Liver (tissue), 8 donors: ENCODE measurements at regions not wholly inside any gene's neighbourhood (a gene's known extent, or its start where the extent isn't known, plus 50 kb on each side); places are given as distances from the start of the nearest gene placed in this dataset.

Experiments used
- DNase-seq: peaks from one replicate; pipeline ENCODE4 v3.0.0-alpha.2; 2017; ENCODE audit warnings: low spot score
- H3K27ac ChIP-seq, 2 donors: one replicate each; pipeline ENCODE4 v1.7.0; 2013; ENCODE audit warnings: inconsistent platforms in 2 of 2, low read length in 2 of 2, control low read depth in 1 of 2, low read depth in 1 of 2, mild to moderate bottlenecking in 1 of 2
- H3K27me3 ChIP-seq, 4 donors: one replicate each; pipeline versions ENCODE4 v1.6.1 to v1.7.0; 2013; ENCODE audit warnings: low read length in 3 of 4, inconsistent platforms in 1 of 4, mild to moderate bottlenecking in 1 of 4, moderate library complexity in 1 of 4; ENCODE audit not compliant: control insufficient read depth in 4 of 4, insufficient read depth in 4 of 4
- H3K36me3 ChIP-seq, 4 donors: one replicate each; pipeline versions ENCODE4 v1.6.1 to v1.7.0; 2013; ENCODE audit warnings: low read length in 3 of 4, mild to moderate bottlenecking in 3 of 4, low read depth in 1 of 4, moderate library complexity in 1 of 4; ENCODE audit not compliant: control insufficient read depth in 4 of 4, insufficient read depth in 3 of 4
- H3K4me1 ChIP-seq, 4 donors: one replicate each; pipeline versions ENCODE4 v1.6.1 to v1.7.0; 2013; ENCODE audit warnings: low read length in 3 of 4, mild to moderate bottlenecking in 3 of 4, moderate library complexity in 1 of 4; ENCODE audit not compliant: control insufficient read depth in 4 of 4, insufficient read depth in 4 of 4
- H3K4me3 ChIP-seq, 3 donors: one replicate each; pipeline versions ENCODE4 v1.6.1 to v1.7.0; 2013; ENCODE audit warnings: low read length in 3 of 3, control low read depth in 1 of 3, low read depth in 1 of 3, mild to moderate bottlenecking in 1 of 3
- H3K9ac ChIP-seq, 2 donors: one replicate each; pipeline ENCODE4 v1.7.0; 2013; ENCODE audit warnings: low read length in 2 of 2, mild to moderate bottlenecking in 2 of 2, moderate library complexity in 2 of 2, control low read depth in 1 of 2, low read depth in 1 of 2
- H3K9me3 ChIP-seq, 4 donors: one replicate each; pipeline versions ENCODE4 v1.6.1 to v1.7.0; 2013; ENCODE audit warnings: low read length in 3 of 4; ENCODE audit not compliant: control insufficient read depth in 4 of 4
- EGR1 ChIP-seq, 2 donors: IDR thresholded peaks; 2 replicates each; pipeline ENCODE4 v1.6.1; 2016 to 2018; ENCODE audit warnings: antibody characterized with exemption in 2 of 2, low read depth in 2 of 2
- FOXA1 ChIP-seq: IDR thresholded peaks from 2 replicates; pipeline ENCODE4 v1.6.1; 2016; ENCODE audit warnings: antibody characterized with exemption
- GABPA ChIP-seq, 2 donors: IDR thresholded peaks in 1 of 2; conservative IDR thresholded peaks in 1 of 2; 2 replicates each; pipeline ENCODE4 v1.6.1; 2016; ENCODE audit warnings: antibody characterized with exemption in 2 of 2, mild to moderate bottlenecking in 1 of 2, moderate library complexity in 1 of 2
- HNF4A ChIP-seq, 2 donors: conservative IDR thresholded peaks; 2 replicates each; pipeline ENCODE4 v1.6.1; 2016; ENCODE audit warnings: antibody characterized with exemption in 2 of 2, mild to moderate bottlenecking in 2 of 2
- HNF4G ChIP-seq: IDR thresholded peaks from 2 replicates; pipeline ENCODE4 v1.6.1; 2016; ENCODE audit warnings: antibody characterized with exemption
- JUND ChIP-seq, 2 donors: IDR thresholded peaks; 2 replicates each; pipeline ENCODE4 v1.6.1; 2016; ENCODE audit warnings: antibody characterized with exemption in 2 of 2
- NR2F2 ChIP-seq: IDR thresholded peaks from 2 replicates; pipeline ENCODE4 v1.6.1; 2016; ENCODE audit warnings: antibody characterized with exemption
- RAD21 ChIP-seq, 2 donors: IDR thresholded peaks; 2 replicates each; pipeline ENCODE4 v1.6.1; 2016; ENCODE audit warnings: antibody characterized with exemption in 2 of 2, mild to moderate bottlenecking in 2 of 2
- RXRA ChIP-seq, 2 donors: IDR thresholded peaks; 2 replicates each; pipeline ENCODE4 v1.6.1; 2017 to 2018; ENCODE audit warnings: antibody characterized with exemption in 2 of 2, mild to moderate bottlenecking in 1 of 2
- TAF1 ChIP-seq: conservative IDR thresholded peaks from 2 replicates; pipeline ENCODE4 v1.6.1; 2016; ENCODE audit warnings: antibody characterized with exemption, mild to moderate bottlenecking
- WGBS: extraction: QIAGEN DNeasy Blood & Tissue Kit; methylation state at CpG from one replicate; pipeline ENCODE4 v1.1.7; 2013; 5-methylcytosine and 5-hydroxymethylcytosine counted together
- TF ChIP-seq, protein P1 (sequence below): IDR thresholded peaks from 2 replicates; pipeline ENCODE4 v1.6.1; 2016; ENCODE audit warnings: antibody characterized with exemption
- TF ChIP-seq, protein P2 (sequence below): IDR thresholded peaks from 2 replicates; pipeline ENCODE4 v1.6.1; 2016; ENCODE audit warnings: antibody characterized with exemption
- TF ChIP-seq, protein P3 (sequence below): IDR thresholded peaks from 2 replicates; pipeline ENCODE4 v1.6.1; 2016; ENCODE audit warnings: antibody characterized with exemption, mild to moderate bottlenecking
- TF ChIP-seq, protein P4 (sequence below): fragments of 150-350 bp; IDR thresholded peaks from 2 replicates; pipeline ENCODE4 v1.5.1; 2017; ENCODE audit warnings: improper control_type of control experiment, low read depth, low read length; ENCODE audit not compliant: missing input control
- TF ChIP-seq, protein P5 (sequence below): IDR thresholded peaks from 2 replicates; pipeline ENCODE4 v1.6.1; 2016; ENCODE audit warnings: antibody characterized with exemption
- donor health status: healthy.
- donor health status: healthy.
- donor health status: healthy.
- donor health status: healthy.
- donor health status: healthy.

DNA sequence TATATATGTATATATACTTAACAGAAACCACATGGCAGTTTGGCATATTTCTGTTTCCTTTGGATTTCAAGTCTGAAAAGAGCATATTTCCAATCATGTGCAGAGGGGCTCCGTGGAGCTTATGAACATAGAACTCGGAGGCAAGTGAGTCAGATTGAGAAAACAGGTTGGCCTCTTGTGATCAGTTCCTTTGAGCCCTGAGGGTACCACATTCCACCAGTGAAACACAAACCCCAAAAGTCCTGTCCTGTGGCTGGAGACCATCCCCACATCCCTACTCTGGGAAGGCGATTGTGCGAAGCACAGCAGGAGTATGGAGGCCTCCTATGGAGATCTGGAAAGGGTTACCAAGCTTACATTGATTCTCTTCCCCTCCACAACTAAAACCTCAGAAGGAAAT lies 196.7 kb upstream of the TMEM72 start (continued):
- TF ChIP-seq, protein P1, sequence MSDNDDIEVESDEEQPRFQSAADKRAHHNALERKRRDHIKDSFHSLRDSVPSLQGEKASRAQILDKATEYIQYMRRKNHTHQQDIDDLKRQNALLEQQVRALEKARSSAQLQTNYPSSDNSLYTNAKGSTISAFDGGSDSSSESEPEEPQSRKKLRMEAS: no peak
- TF ChIP-seq GABPA (IDR thresholded peaks at IDR 0.05 in 1 of 2, conservative IDR thresholded peaks at IDR 0.05 in 1 of 2) (no peak), RXRA (IDR thresholded peaks at IDR 0.05) (no peak), EGR1 (IDR thresholded peaks at IDR 0.05; ENCODE audit: low read depth in 2 of 2) (no peak), HNF4G (no peak)
- TF ChIP-seq, protein P2, sequence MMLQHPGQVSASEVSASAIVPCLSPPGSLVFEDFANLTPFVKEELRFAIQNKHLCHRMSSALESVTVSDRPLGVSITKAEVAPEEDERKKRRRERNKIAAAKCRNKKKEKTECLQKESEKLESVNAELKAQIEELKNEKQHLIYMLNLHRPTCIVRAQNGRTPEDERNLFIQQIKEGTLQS: no peak

DNA sequence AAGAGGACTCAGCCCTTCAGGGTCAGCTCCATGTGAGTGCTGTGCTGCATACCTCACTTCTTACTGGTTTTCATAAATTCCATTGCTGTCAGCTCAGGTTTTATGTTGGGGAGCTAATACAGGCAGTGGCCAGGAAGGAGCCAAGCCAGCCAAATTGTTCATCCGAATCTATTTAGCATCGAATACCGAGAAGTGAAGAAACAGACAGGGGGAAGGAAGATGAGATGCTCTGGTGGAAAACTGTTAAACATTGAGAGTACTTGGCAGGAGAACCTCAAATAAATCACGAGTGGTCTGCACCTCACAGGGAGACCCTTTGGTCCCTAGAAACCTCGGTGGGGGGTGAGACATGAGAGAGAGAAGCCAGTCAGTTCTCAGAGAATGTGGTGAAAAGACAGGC lies 196.0 kb upstream of the TMEM72 start:
- peaks cover 0 to 3% (median 0%) of the 10 kb centered on the region in 4 donors for H3K4me1 ChIP-seq
- no peak overlapping the region for H3K4me3 ChIP-seq
- no peaks in the 10 kb centered on the region for H3K27me3 ChIP-seq
- no peak overlapping the region for H3K27ac ChIP-seq
- H3K36me3 ChIP-seq: no peaks in the 10 kb centered on the region
- 73% methylated on average over 5 of the region's 5 CpGs for WGBS
- no peak overlapping the region for H3K9ac ChIP-seq
- DNase-seq: no peak
- TF ChIP-seq TAF1: no peak
- TF ChIP-seq, protein P3, sequence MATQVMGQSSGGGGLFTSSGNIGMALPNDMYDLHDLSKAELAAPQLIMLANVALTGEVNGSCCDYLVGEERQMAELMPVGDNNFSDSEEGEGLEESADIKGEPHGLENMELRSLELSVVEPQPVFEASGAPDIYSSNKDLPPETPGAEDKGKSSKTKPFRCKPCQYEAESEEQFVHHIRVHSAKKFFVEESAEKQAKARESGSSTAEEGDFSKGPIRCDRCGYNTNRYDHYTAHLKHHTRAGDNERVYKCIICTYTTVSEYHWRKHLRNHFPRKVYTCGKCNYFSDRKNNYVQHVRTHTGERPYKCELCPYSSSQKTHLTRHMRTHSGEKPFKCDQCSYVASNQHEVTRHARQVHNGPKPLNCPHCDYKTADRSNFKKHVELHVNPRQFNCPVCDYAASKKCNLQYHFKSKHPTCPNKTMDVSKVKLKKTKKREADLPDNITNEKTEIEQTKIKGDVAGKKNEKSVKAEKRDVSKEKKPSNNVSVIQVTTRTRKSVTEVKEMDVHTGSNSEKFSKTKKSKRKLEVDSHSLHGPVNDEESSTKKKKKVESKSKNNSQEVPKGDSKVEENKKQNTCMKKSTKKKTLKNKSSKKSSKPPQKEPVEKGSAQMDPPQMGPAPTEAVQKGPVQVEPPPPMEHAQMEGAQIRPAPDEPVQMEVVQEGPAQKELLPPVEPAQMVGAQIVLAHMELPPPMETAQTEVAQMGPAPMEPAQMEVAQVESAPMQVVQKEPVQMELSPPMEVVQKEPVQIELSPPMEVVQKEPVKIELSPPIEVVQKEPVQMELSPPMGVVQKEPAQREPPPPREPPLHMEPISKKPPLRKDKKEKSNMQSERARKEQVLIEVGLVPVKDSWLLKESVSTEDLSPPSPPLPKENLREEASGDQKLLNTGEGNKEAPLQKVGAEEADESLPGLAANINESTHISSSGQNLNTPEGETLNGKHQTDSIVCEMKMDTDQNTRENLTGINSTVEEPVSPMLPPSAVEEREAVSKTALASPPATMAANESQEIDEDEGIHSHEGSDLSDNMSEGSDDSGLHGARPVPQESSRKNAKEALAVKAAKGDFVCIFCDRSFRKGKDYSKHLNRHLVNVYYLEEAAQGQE: no peak
- TF ChIP-seq EGR1 (IDR thresholded peaks at IDR 0.05; ENCODE audit: low read depth in 2 of 2): no peak
- no peak for TF ChIP-seq FOXA1
- no peak for TF ChIP-seq NR2F2
- TF ChIP-seq RAD21 (IDR thresholded peaks at IDR 0.05): no peak
- TF ChIP-seq, protein P4, sequence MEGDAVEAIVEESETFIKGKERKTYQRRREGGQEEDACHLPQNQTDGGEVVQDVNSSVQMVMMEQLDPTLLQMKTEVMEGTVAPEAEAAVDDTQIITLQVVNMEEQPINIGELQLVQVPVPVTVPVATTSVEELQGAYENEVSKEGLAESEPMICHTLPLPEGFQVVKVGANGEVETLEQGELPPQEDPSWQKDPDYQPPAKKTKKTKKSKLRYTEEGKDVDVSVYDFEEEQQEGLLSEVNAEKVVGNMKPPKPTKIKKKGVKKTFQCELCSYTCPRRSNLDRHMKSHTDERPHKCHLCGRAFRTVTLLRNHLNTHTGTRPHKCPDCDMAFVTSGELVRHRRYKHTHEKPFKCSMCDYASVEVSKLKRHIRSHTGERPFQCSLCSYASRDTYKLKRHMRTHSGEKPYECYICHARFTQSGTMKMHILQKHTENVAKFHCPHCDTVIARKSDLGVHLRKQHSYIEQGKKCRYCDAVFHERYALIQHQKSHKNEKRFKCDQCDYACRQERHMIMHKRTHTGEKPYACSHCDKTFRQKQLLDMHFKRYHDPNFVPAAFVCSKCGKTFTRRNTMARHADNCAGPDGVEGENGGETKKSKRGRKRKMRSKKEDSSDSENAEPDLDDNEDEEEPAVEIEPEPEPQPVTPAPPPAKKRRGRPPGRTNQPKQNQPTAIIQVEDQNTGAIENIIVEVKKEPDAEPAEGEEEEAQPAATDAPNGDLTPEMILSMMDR: no peak
- TF ChIP-seq JUND (IDR thresholded peaks at IDR 0.05): no peak
- TF ChIP-seq HNF4A (conservative IDR thresholded peaks at IDR 0.05): no peak
- TF ChIP-seq RXRA (IDR thresholded peaks at IDR 0.05): no peak
- TF ChIP-seq, protein P5, sequence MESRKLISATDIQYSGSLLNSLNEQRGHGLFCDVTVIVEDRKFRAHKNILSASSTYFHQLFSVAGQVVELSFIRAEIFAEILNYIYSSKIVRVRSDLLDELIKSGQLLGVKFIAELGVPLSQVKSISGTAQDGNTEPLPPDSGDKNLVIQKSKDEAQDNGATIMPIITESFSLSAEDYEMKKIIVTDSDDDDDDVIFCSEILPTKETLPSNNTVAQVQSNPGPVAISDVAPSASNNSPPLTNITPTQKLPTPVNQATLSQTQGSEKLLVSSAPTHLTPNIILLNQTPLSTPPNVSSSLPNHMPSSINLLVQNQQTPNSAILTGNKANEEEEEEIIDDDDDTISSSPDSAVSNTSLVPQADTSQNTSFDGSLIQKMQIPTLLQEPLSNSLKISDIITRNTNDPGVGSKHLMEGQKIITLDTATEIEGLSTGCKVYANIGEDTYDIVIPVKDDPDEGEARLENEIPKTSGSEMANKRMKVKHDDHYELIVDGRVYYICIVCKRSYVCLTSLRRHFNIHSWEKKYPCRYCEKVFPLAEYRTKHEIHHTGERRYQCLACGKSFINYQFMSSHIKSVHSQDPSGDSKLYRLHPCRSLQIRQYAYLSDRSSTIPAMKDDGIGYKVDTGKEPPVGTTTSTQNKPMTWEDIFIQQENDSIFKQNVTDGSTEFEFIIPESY: no peak
- H3K9me3 ChIP-seq: no peaks in the 10 kb centered on the region
